Neural cell (in vitro differentiated cells): ENCODE measurements at regions not wholly inside any gene's neighbourhood (a gene's known extent, or its start where the extent isn't known, plus 50 kb on each side); places are given as distances from the start of the nearest gene placed in this dataset.
"Not testable (repeated sequence)": the region's sequence is repeated elsewhere in the genome, so short reads cannot be mapped to it uniquely, and the experiment has no call there.

Experiments used
- EP300 ChIP-seq: fragments of 450-650 bp; conservative IDR thresholded peaks from 2 replicates; pipeline ENCODE4 v1.6.1; 2014; ENCODE audit warnings: antibody characterized with exemption, mild to moderate bottlenecking, moderate library complexity; ENCODE audit not compliant: poor library complexity, severe bottlenecking
- EZH2 ChIP-seq: fragments of 200-600, 300-800 bp; shearing (Covaris generic), sonication (generic); IDR thresholded peaks from 2 replicates; pipeline ENCODE4 v1.6.1; 2014; ENCODE audit warnings: antibody characterized with exemption, low read length, borderline replicate concordance, mild to moderate bottlenecking; ENCODE audit not compliant: insufficient read depth, poor library complexity, severe bottlenecking
- MXI1 ChIP-seq: fragments of 450-650 bp; conservative IDR thresholded peaks from 2 replicates; pipeline ENCODE4 v1.6.1; 2014; ENCODE audit warnings: antibody characterized with exemption, mild to moderate bottlenecking; ENCODE audit not compliant: poor library complexity, severe bottlenecking
- POLR2AphosphoS5 ChIP-seq: IDR thresholded peaks from 2 replicates; pipeline ENCODE4 v1.6.1; 2012
- RAD21 ChIP-seq: fragments of 450-650 bp; conservative IDR thresholded peaks from 2 replicates; pipeline ENCODE4 v1.6.1; 2014; ENCODE audit warnings: antibody characterized with exemption, mild to moderate bottlenecking, moderate library complexity
- SMC3 ChIP-seq: fragments of 450-650 bp; conservative IDR thresholded peaks from 2 replicates; pipeline ENCODE4 v1.6.1; 2014; ENCODE audit warnings: antibody characterized with exemption, mild to moderate bottlenecking, moderate library complexity; ENCODE audit not compliant: poor library complexity
- TAF1 ChIP-seq: IDR thresholded peaks from 2 replicates; pipeline ENCODE4 v1.6.1; 2012; ENCODE audit warnings: low read depth
- TF ChIP-seq, protein P1 (sequence below): fragments of 450-650 bp; IDR thresholded peaks from 2 replicates; pipeline ENCODE4 v1.5.1; 2014; ENCODE audit warnings: antibody characterized with exemption, mild to moderate bottlenecking, moderate library complexity; ENCODE audit not compliant: poor library complexity, severe bottlenecking
- TF ChIP-seq, protein P2 (sequence below): IDR thresholded peaks from 2 replicates; pipeline ENCODE4 v1.6.1; 2012; ENCODE audit warnings: borderline replicate concordance

DNA sequence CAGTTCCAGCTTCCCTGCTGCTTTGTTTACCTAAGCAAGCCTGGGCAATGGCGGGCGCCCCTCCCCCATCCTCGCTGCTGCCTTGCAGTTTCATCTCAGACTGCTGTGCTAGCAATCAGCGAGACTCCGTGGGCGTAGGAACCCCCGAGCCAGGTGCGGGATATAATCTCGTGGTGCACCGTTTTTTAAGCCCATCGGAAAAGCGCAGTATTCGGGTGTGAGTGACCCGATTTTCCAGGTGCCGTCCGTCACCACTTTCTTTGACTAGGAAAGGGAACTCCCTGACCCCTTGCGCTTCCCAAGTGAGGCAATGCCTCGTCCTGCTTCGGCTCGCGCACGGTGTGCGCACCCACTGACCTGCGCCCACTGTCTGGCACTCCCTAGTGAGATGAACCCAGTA, 914.7 kb downstream of the AMY1C start:
- TF ChIP-seq, protein P1, sequence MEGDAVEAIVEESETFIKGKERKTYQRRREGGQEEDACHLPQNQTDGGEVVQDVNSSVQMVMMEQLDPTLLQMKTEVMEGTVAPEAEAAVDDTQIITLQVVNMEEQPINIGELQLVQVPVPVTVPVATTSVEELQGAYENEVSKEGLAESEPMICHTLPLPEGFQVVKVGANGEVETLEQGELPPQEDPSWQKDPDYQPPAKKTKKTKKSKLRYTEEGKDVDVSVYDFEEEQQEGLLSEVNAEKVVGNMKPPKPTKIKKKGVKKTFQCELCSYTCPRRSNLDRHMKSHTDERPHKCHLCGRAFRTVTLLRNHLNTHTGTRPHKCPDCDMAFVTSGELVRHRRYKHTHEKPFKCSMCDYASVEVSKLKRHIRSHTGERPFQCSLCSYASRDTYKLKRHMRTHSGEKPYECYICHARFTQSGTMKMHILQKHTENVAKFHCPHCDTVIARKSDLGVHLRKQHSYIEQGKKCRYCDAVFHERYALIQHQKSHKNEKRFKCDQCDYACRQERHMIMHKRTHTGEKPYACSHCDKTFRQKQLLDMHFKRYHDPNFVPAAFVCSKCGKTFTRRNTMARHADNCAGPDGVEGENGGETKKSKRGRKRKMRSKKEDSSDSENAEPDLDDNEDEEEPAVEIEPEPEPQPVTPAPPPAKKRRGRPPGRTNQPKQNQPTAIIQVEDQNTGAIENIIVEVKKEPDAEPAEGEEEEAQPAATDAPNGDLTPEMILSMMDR = not testable (repeated sequence)
- not testable (repeated sequence) for TF ChIP-seq POLR2AphosphoS5, EZH2, SMC3, EP300, RAD21, TAF1, MXI1
- TF ChIP-seq, protein P2, sequence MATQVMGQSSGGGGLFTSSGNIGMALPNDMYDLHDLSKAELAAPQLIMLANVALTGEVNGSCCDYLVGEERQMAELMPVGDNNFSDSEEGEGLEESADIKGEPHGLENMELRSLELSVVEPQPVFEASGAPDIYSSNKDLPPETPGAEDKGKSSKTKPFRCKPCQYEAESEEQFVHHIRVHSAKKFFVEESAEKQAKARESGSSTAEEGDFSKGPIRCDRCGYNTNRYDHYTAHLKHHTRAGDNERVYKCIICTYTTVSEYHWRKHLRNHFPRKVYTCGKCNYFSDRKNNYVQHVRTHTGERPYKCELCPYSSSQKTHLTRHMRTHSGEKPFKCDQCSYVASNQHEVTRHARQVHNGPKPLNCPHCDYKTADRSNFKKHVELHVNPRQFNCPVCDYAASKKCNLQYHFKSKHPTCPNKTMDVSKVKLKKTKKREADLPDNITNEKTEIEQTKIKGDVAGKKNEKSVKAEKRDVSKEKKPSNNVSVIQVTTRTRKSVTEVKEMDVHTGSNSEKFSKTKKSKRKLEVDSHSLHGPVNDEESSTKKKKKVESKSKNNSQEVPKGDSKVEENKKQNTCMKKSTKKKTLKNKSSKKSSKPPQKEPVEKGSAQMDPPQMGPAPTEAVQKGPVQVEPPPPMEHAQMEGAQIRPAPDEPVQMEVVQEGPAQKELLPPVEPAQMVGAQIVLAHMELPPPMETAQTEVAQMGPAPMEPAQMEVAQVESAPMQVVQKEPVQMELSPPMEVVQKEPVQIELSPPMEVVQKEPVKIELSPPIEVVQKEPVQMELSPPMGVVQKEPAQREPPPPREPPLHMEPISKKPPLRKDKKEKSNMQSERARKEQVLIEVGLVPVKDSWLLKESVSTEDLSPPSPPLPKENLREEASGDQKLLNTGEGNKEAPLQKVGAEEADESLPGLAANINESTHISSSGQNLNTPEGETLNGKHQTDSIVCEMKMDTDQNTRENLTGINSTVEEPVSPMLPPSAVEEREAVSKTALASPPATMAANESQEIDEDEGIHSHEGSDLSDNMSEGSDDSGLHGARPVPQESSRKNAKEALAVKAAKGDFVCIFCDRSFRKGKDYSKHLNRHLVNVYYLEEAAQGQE = not testable (repeated sequence)
